NCI-H524 (cell line): ENCODE measurements at regions not wholly inside any gene's neighbourhood (a gene's known extent, or its start where the extent isn't known, plus 50 kb on each side); places are given as distances from the start of the nearest gene placed in this dataset.
"Not testable (repeated sequence)": the region's sequence is repeated elsewhere in the genome, so short reads cannot be mapped to it uniquely, and the experiment has no call there.

Source experiments
- DNase-seq, 2 experiments: peaks; one replicate each; lab custom pipeline; 2025; lab: John Stamatoyannopoulos, UW

- no peak for DNase-seq
Observed at GRCh38 chr1:192476802-192477298, 98.7 kb upstream of the RGS1 start.

DNA sequence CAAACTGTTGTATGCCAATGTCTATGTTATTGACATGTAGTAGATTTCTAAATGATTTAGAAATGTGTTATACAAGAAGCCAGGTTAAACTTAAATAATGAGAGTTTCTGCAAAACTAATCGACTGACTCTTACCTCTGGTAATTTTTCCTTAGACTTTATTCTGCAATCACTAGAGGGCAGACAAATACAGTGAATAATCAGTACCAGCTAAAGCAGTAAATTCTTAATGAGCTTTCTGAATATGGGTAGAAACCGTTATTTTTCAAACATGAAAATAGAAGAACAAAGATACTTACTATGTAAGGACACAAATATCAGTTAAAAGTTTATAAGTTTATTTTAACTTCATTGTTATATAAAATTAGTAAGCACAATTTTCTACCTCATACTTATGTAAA, 97.9 kb upstream of the RGS1 start:
- DNase-seq: peak in 1 of 2 experiments; percentile 41

- DNase-seq: no peak
Observed at GRCh38 chr1:192485692-192486436, 89.7 kb upstream of the RGS1 start.

DNA sequence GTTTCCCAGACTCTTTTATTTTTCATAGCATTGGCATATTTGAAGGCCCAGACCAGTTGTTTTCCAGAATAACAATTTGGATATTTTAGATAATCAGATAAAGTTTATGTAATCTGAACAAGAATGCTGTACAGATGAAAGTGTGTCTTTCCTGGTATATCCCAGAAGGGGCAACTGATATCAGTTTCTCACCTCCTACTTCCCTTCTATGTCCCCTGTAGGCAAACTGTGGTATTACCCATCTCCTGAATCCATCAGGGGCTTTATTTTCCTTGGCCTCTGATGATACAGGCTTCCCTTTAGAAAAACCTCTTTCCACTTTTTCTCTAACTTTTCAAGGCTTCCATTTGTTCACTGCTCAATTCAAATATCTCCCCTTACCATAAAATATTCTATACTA, 87.5 kb upstream of the RGS1 start:
- peak in 1 of 2 experiments; percentile 3 for DNase-seq

- DNase-seq: no peak
Observed at GRCh38 chr1:192489047-192489446, 86.5 kb upstream of the RGS1 start.

DNA sequence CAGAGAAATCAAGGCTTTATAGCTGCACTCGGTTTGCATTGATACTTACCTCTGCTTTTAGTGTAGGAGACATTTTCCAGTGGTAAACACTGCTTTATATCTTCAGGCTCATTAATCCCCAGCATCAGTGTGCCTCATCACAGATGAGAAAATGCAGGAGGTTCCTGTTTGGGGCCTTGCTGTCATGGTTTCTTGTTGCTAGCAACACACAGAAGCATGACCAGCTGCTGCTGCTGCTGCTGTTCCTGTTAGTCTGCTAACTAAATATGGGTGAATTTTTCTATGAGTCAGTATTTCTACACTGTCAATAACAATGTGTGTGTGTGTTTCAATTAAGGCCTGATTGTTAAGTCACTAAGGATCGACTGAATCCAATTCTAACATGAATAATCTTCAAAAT, 85.8 kb upstream of the RGS1 start:
- DNase-seq: peak in 1 of 2 experiments; percentile 72

GRCh38 chr1:192491804-192492554, 83.6 kb upstream of the RGS1 start:
- DNase-seq: no peak

GRCh38 chr1:192493584-192493983, 82.0 kb upstream of the RGS1 start:
- DNase-seq: no peak

DNA sequence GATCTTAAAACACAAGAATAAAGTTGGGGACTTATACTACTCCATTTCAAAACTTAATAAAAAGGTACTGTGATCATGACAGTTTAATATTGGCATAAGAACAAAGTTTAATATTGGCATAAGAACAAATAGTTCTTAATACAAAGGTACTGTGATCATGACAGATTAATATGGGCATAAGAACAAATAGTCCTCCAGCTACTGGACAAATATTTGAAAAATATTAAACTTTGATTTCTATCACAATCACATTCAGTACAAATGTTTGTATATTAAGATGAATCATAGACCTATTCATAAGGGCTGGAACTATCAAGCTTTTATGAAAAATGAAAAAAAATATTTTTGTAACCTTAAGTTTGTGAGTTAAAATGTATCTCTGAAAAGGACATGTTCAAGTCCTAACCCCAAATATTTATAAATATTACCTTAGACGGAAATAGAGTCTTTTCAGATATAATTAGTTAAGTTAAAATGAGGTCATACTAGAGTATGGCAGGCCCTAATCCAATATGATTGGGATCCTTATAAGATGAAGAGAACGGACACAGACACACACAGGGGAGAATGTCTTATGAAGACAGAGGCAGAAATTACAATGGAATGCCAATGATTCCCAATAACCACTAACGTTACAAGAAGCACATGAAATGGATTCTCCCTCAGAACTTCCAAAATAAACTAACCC, 79.1 kb upstream of the RGS1 start:
- no peak for DNase-seq

- no peak for DNase-seq
Observed at GRCh38 chr1:192497214-192497794, 78.3 kb upstream of the RGS1 start.

DNA sequence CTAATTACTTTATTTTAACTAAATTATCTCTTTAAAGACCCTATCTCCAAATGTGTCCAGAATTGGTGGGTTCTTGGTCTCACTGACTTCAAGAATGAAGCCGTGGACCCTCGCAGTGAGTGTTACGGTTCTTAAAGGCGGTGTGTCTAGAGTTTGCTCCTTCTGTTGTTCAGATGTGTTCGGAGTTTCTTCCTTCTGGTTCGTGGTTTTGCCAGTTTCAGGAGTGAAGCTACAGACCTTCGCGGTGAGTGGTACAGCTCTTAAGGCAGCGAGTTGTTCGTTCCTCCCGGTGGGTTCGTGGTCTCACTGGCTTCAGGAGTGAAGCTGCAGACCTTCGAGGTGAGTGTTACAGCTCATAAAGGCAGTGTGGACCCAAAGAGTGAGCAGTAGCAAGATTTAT, 77.5 kb upstream of the RGS1 start:
- not testable (repeated sequence) for DNase-seq

DNA sequence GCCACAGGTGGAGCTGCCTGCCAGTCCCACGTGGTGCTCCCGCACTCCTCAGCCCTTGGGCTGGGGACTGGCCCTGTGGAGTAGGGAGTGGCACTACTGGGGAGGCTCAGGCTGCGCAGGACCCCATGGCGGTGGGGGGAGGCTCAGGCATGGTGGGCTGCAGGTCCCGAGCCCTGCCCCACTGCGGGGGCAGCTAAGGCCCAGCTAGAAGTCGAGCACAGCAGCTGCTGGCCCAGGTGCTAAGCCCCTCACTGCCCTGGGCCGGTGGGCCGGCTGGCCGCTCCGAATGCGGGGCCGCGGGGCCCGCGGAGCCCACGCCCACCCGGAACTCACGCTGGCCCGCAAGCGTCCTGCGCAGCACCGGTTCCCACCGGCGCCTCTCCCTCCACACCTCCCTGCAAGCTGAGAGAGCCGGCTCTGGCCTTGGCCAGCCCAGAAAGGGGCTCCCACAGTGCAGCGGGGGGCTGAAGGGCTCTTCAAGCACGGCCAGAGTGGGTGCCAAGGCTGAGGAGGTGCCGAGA, 76.5 kb upstream of the RGS1 start:
- DNase-seq: not testable (repeated sequence)

- DNase-seq: not testable (repeated sequence)
Observed at GRCh38 chr1:192500541-192500940, 75.0 kb upstream of the RGS1 start.

DNA sequence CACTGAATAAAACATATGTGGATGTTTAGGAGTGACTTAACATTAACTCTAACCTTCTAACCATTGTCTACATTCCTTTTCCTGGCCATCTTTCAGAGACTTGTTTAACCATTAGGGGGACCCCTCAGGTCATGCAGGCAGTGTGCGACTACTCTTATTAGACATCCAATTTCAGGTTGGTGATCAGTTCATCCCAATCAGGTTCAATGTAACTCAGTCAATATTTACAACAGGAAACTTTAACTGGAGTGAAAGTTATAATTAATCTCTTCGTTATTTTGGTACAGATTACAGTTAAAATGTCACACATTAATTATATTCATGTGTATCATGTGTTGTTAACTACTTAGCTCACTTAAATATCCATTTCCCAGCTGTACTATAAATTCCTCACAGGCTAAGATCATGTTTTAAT, 68.8 kb upstream of the RGS1 start:
- peak in 1 of 2 experiments; percentile 52 for DNase-seq

DNA sequence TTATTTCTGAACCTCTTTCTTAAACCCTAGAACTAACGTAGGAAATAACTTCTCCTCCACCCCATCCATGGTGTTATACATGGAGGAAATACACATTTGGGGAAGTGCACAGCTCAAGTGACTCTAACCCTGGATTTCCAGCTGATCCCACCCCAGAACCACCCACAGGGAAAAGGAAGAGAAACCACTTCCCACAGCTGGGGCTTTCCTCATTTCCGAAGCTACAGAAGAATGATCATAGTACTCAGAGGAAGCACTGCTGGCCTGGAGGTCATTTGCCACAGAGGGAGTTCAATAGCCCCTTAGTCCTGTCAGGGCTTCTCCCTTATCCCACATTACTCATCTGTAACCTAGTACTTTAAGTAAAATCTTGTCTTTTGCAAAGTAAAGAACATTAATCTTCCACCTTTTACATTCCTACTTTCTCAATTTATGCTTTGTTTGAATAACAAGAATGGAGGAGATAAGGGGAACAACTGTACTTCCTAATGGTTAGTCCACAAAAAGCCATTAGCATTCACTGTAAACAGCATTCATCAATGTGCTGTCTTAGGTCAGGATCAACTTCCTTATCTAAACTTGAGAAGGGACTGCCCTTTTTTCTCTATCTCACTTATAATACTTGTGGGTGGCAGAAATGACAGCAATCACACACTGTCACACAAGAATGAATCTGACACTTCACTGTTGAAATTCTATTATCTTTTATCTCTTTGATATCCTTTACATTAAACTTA, 63.0 kb upstream of the RGS1 start:
- no peak for DNase-seq

- DNase-seq: no peak
Observed at GRCh38 chr1:192513196-192513595, 62.4 kb upstream of the RGS1 start.

DNA sequence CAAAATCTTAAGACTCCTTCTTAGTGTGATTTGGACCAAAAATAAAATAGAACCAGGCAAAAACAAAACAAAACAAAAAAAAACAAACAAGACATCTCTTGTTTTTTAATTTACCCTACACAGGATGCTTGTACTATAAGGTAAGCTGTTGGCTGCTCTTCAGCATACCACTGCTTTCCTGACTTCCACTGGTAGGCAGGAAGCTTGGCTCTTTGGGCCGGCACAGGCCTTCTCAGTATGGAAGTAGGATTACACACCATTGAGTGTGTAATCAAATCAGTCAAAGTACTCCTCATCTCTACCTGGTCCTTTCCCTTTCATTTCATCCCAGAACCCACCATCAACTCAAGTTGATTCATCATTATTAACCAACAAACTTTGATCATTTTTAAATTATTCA, 61.9 kb upstream of the RGS1 start:
- no peak for DNase-seq

DNA sequence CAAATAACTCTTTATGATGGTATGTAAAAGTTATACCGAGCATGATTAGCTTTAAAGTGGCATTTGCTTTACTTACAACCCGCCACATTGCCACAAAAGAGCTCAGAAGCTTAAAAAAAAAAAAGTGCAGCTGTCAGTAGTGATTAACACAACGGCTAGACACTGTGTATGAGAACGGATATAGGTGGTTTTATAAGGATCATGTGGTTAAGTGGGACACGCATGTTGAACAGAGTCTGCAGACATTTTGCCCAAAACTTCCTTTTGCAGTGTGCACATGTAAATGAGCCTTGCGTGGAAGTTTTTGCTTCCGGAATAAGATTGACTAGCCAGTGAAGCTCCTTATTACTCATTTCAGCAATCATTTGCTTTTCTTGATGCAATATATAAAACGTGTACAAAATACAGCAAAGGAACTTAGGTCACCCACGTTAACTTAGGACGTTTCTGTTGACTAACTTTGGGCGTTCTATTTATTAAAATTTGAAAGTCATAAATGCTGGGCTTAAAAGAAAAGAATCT, 58.7 kb upstream of the RGS1 start:
- peak in 1 of 2 experiments; percentile 65 for DNase-seq

DNA sequence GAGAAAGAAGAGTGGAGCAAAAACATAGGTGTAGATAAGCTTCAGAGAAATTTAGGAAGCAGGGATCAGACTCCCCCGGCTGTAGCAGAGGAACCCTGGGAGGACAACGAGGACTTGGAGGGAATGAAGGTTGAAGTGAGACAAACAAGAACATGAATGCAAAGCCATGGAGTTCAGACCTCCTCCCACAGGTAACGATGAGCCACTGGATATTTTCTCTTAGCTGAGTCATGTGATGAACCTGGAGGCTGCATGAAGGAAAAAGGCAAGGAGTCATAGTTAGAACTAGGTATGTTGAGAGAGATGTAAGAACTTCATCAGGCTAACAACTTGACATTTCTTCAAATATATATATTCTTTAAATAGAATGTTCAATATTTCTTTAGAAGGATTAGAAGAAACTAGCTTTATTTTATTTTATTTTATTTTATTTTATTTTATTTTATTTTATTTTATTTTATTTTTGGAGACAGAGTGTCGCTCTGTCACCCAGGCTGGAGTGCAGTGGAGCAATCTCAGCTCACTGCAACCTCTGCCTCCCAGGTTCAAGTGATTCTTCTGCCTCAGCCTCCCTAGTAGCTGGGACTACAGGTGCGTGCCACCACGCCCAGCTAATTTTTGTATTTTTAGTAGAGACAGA, 57.7 kb upstream of the RGS1 start:
- DNase-seq: not testable (repeated sequence)

- DNase-seq: no peak
Observed at GRCh38 chr1:192518700-192519099, 56.9 kb upstream of the RGS1 start.

- no peak for DNase-seq
Observed at GRCh38 chr1:192521734-192522133, 53.8 kb upstream of the RGS1 start.
